ENCODE measurements at regions not wholly inside any gene's neighbourhood (a gene's known extent, or its start where the extent isn't known, plus 50 kb on each side); places are given as distances from the start of the nearest gene placed in this dataset.

- no peak for TF ChIP-seq CTCF (IDR thresholded peaks at IDR 0.05)
- intact Hi-C loops (cut with DNase I, micrococcal nuclease) = no loop called here
- Histone ChIP-seq H3K4me3 (no peak overlapping the region), H3K9me3 (peaks cover 18% of the 10 kb centered on the region), H3K36me3 (ENCODE audit: low read depth) (no peaks in the 10 kb centered on the region), H3K4me1 (ENCODE audit: low read depth) (no peaks in the 10 kb centered on the region)
- DNase-seq (no peak), ATAC-seq (no peak)
Observed at GRCh38 chr12:16136219-16136988, 141.1 kb downstream of the SLC15A5 start.

- no peaks in the 10 kb centered on the region for H3K36me3 ChIP-seq (ENCODE audit: low read depth)
- TF ChIP-seq CTCF (IDR thresholded peaks at IDR 0.05) = no peak
- ATAC-seq (no peak), DNase-seq (no peak)
- no peaks in the 10 kb centered on the region for H3K4me1 ChIP-seq (ENCODE audit: low read depth)
- no peak overlapping the region for H3K4me3 ChIP-seq
- intact Hi-C loops (cut with DNase I, micrococcal nuclease) = no loop called here
- H3K9me3 ChIP-seq = peaks cover 19% of the 10 kb centered on the region
Observed at GRCh38 chr12:16135323-16135722, 142.2 kb downstream of the SLC15A5 start.

- Histone ChIP-seq H3K9me3 (peaks cover 19% of the 10 kb centered on the region), H3K4me3 (no peak overlapping the region), H3K4me1 (ENCODE audit: low read depth) (no peaks in the 10 kb centered on the region), H3K36me3 (ENCODE audit: low read depth) (no peaks in the 10 kb centered on the region)
- intact Hi-C loops (cut with DNase I, micrococcal nuclease) = no loop called here
- DNase-seq = peak in 1 of 3 donors; percentile 6
- ATAC-seq = peak; percentile 69
- no peak for TF ChIP-seq CTCF (IDR thresholded peaks at IDR 0.05)
Observed at GRCh38 chr12:16130343-16130742, 147.1 kb downstream of the SLC15A5 start.

- intact Hi-C loops (cut with DNase I, micrococcal nuclease) = no loop called here
- DNase-seq (no peak), ATAC-seq (no peak)
- no peaks in the 10 kb centered on the region for H3K9me3 ChIP-seq
- no peaks in the 10 kb centered on the region for H3K4me1 ChIP-seq (ENCODE audit: low read depth)
- TF ChIP-seq CTCF (IDR thresholded peaks at IDR 0.05) = no peak
- no peak overlapping the region for H3K4me3 ChIP-seq
- no peaks in the 10 kb centered on the region for H3K36me3 ChIP-seq (ENCODE audit: low read depth)
Observed at GRCh38 chr12:16121953-16122352, 155.5 kb downstream of the SLC15A5 start.

DNA sequence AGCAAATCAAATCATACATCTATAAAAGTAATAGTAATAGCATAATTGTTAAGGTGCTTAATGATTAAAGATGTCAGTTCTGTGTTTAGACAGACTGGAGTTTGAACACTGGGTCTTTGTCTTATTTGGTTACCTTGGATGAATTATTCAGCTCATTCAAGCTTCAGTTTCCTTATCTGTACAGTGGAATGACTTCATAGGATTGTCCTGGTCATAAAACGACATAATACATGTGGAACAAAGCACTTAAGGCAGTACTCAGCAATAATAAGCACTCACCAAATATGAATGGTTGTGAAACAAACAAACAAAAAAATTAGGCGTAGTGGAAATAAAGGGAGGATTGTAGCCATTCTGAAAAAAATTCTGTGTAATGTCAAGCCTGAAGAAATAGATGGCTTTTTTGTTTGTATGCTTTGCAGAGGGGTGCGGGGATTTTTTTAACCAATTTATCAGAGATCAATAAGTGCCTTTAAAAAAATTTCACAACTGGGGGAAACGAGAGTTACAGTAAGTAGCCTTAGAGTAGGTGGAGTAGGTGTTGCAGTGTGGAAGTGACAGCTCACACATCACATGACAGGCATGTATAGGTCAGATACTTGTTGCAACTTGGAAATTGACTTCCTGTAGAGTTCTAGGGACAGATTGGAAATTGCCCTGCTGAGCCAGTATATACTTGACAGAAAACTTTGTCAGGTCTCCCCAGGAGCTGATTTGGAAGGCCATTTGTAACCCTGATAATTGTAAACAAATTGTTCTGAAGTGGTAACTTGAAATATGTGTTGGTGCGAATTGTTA lies 157.7 kb downstream of the SLC15A5 start:
- H3K4me1 ChIP-seq (ENCODE audit: low read depth) = no peaks in the 10 kb centered on the region
- no peaks in the 10 kb centered on the region for H3K36me3 ChIP-seq (ENCODE audit: low read depth)
- no peak overlapping the region for H3K4me3 ChIP-seq
- DNase-seq = no peak
- H3K9me3 ChIP-seq = no peaks in the 10 kb centered on the region
- ATAC-seq = peak; percentile 94
- no peak for TF ChIP-seq CTCF (IDR thresholded peaks at IDR 0.05)
- intact Hi-C loops (cut with DNase I, micrococcal nuclease) = no loop called here

Measured in mucosa of descending colon (tissue), 3 donors.